ENCODE measurements at regions not wholly inside any gene's neighbourhood (a gene's known extent, or its start where the extent isn't known, plus 50 kb on each side); places are given as distances from the start of the nearest gene placed in this dataset.

DNA sequence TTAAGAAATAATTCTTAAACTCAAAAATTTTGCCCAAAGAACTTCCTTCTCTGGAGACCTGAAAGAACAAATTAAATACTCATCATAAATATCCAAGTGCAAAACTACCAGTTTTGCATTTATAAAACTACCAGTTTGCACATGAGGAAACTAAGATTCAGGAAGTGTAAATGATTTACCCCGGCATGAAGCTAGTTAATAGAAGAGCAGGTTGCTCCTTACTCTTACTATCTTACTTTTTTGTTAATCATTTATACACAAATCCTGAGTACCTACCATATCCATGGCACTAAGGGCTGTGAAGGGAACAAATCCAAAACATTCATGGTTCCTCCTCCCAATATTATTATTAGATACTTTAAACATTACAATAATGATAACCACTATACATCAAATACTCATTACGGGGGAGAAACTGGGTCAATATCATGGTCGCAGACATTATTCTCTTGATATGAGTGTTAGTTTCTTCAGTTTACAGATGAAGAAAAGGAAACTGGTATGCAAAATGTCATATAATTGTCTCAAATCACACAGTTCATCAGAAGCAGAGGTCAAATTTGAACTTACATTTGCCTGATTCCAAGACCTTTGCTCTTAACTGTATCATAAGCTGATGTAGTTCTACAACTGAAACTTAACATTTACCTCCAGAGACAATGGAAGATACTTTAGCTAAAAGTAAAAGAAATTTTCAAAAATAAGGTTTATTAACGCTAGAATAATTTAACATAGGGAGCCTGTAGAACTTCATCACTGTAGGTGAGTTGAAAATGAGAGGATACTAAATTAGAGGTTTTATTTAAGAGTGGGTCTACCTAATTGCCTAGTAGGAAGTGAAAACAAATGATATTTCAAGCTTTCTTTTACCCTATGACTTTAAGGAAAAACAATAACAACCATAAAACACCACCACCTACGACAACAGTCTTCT, 74.5 kb downstream of the FAM76B start:
- intact Hi-C loops (cut with micrococcal nuclease) = loop anchor here (1.0 to 10.0 kb wide), 12 partner anchors 10 to 740 kb away; partner anchors contain the start of genes CWC15, KDM4D and SESN3
- DNase-seq = no peak
- Histone ChIP-seq H3K9ac (ENCODE audit: low read length) (peak overlapping the region; percentile 38), H3K4me2 (replicated peaks; ENCODE audit: low read depth, low read length, poor library complexity, severe bottlenecking) (peak overlapping the region; percentile 68), H3K27ac (ENCODE audit: low read length in 2 of 2) (peak overlapping the region; percentile 94 to 98), H4K20me1 (ENCODE audit: control insufficient read depth, insufficient read depth, low read length, poor library complexity, severe bottlenecking) (no peaks in the 10 kb centered on the region), H3K4me1 (ENCODE audit: control insufficient read depth in 2 of 2, insufficient read depth in 2 of 2, low read length in 2 of 2) (peaks cover 75 to 80% of the 10 kb centered on the region in 2 donors), H3K79me2 (ENCODE audit: control insufficient read depth, insufficient read depth, low read length) (no peaks in the 10 kb centered on the region), H3K36me3 (replicated peaks in 1 of 2; ENCODE audit: control extremely low read depth in 1 of 2, control insufficient read depth in 1 of 2, extremely low read depth in 1 of 2, insufficient read depth in 2 of 2, low read length in 1 of 2) (no peaks in the 10 kb centered on the region), H3K4me3 (ENCODE audit: control extremely low read depth in 1 of 5, extremely low read depth in 1 of 5, insufficient read depth in 1 of 5, low read depth in 2 of 5, low read length in 4 of 5) (peak overlapping the region in 4 of 5 experiments; percentile 16 to 55 (median 28)), H3K27me3 (replicated peaks in 1 of 4; ENCODE audit: control extremely low read depth in 1 of 4, control insufficient read depth in 3 of 4, insufficient read depth in 4 of 4, low read length in 3 of 4) (no peaks in the 10 kb centered on the region), H3K9me3 (ENCODE audit: control extremely low read depth in 1 of 3, control insufficient read depth in 2 of 3, insufficient read depth in 1 of 3, low read length in 2 of 3) (peaks cover 2 to 9% (median 9%) of the 10 kb centered on the region in 3 donors), H2AFZ (ENCODE audit: insufficient read depth, low read depth, low read length, poor library complexity, severe bottlenecking) (peak overlapping the region; percentile 24)
- peak overlapping the region; percentile 92 for H3K27ac Mint-ChIP-seq
- POLR2A ChIA-PET = interaction anchor here (0.5 to 2.8 kb wide), 13 partner anchors 8 to 564 kb away, joined by 3 to 38 read pairs (median 5); partner anchors contain the start of genes FAM76B and SESN3
- no peaks in the 10 kb centered on the region for H3K9me3 Mint-ChIP-seq (ENCODE audit: insufficient read depth)
- TF ChIP-seq, protein P1, sequence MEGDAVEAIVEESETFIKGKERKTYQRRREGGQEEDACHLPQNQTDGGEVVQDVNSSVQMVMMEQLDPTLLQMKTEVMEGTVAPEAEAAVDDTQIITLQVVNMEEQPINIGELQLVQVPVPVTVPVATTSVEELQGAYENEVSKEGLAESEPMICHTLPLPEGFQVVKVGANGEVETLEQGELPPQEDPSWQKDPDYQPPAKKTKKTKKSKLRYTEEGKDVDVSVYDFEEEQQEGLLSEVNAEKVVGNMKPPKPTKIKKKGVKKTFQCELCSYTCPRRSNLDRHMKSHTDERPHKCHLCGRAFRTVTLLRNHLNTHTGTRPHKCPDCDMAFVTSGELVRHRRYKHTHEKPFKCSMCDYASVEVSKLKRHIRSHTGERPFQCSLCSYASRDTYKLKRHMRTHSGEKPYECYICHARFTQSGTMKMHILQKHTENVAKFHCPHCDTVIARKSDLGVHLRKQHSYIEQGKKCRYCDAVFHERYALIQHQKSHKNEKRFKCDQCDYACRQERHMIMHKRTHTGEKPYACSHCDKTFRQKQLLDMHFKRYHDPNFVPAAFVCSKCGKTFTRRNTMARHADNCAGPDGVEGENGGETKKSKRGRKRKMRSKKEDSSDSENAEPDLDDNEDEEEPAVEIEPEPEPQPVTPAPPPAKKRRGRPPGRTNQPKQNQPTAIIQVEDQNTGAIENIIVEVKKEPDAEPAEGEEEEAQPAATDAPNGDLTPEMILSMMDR (IDR thresholded peaks at IDR 0.05) = no peak
- TF ChIP-seq EZH2 (IDR thresholded peaks at IDR 0.05; ENCODE audit: borderline replicate concordance, insufficient read depth, low read depth, low read length, poor library complexity, severe bottlenecking) = no peak
- peaks cover 85% of the 10 kb centered on the region for H3K4me1 Mint-ChIP-seq
- H3K27me3 Mint-ChIP-seq = no peaks in the 10 kb centered on the region
- ATAC-seq (ENCODE audit: low read depth) = peak; percentile 0
- WGBS (ENCODE audit: insufficient coverage) = no CpG with 5 or more reads among the region's 5 CpGs
- peak overlapping the region; percentile 79 for H3K4me3 Mint-ChIP-seq
- CTCF ChIA-PET = interaction anchor here (0.6 to 8.9 kb wide), 21 partner anchors 9 to 648 kb away, joined by 3 to 117 read pairs (median 6); partner anchors contain the start of genes FAM76B, SESN3 and SRSF8

Data from B cell (primary cell).